HEK293T (cell line): ENCODE measurements at regions not wholly inside any gene's neighbourhood (a gene's known extent, or its start where the extent isn't known, plus 50 kb on each side); places are given as distances from the start of the nearest gene placed in this dataset.

Source experiments
- CTCF ChIA-PET: fragments of 350-600 bp; formaldehyde crosslinking; extraction: SDS; loops from one replicate; lab custom pipeline; 2021; ENCODE audit warnings: antibody characterized with exemption, inconsistent platforms; lab: Yijun Ruan, JAX
- POLR2A ChIA-PET: fragments of 350-600 bp; formaldehyde crosslinking; extraction: SDS; loops from one replicate; lab custom pipeline; 2020; ENCODE audit warnings: antibody characterized with exemption, inconsistent platforms; lab: Yijun Ruan, JAX
- DNase-seq: peaks from one replicate; pipeline ENCODE4 v3.0.0; 2012; ENCODE audit warnings: mixed read lengths; ENCODE audit errors: extremely low spot score
- ARNT ChIP-seq: fragments of 450-650 bp; IDR thresholded peaks from 2 replicates; pipeline ENCODE4 v1.6.1; 2017; ENCODE audit warnings: mild to moderate bottlenecking
- BHLHE40 ChIP-seq: fragments of 450-650 bp; IDR thresholded peaks from 2 replicates; pipeline ENCODE4 v1.6.1; 2016; ENCODE audit warnings: mild to moderate bottlenecking, moderate library complexity, borderline replicate concordance
- CTBP1 ChIP-seq: fragments of 450-650 bp; IDR thresholded peaks from 2 replicates; pipeline ENCODE4 v1.6.1; 2016; ENCODE audit warnings: borderline replicate concordance
- ELF4 ChIP-seq: fragments of 450-650 bp; IDR thresholded peaks from 2 replicates; pipeline ENCODE4 v1.6.1; 2017; ENCODE audit warnings: antibody characterized with exemption
- FOXA1 ChIP-seq: fragments of 450-650 bp; IDR thresholded peaks from 2 replicates; pipeline ENCODE4 v1.6.1; 2016; ENCODE audit warnings: mild to moderate bottlenecking
- FOXK2 ChIP-seq: fragments of 450-650 bp; IDR thresholded peaks from 2 replicates; pipeline ENCODE4 v1.6.1; 2016; ENCODE audit warnings: mild to moderate bottlenecking
- FOXM1 ChIP-seq: fragments of 450-650 bp; IDR thresholded peaks from 2 replicates; pipeline ENCODE4 v1.6.1; 2017; ENCODE audit warnings: mild to moderate bottlenecking, borderline replicate concordance
- HDGF ChIP-seq: fragments of 450-650 bp; IDR thresholded peaks from 2 replicates; pipeline ENCODE4 v1.6.1; 2017; ENCODE audit warnings: antibody characterized with exemption, borderline replicate concordance
- L3MBTL2 ChIP-seq: fragments of 450-650 bp; conservative IDR thresholded peaks from 2 replicates; pipeline ENCODE4 v1.6.1; 2016; ENCODE audit warnings: mild to moderate bottlenecking
- LEF1 ChIP-seq: fragments of 450-650 bp; IDR thresholded peaks from 2 replicates; pipeline ENCODE4 v1.6.1; 2017; ENCODE audit warnings: mild to moderate bottlenecking, borderline replicate concordance
- NFRKB ChIP-seq: fragments of 450-650 bp; IDR thresholded peaks from 2 replicates; pipeline ENCODE4 v1.6.1; 2016; ENCODE audit warnings: mild to moderate bottlenecking, moderate library complexity
- PKNOX1 ChIP-seq: fragments of 450-650 bp; IDR thresholded peaks from 2 replicates; pipeline ENCODE4 v1.6.1; 2016
- SP1 ChIP-seq: fragments of 450-650 bp; IDR thresholded peaks from 2 replicates; pipeline ENCODE4 v1.6.1; 2017
- SUZ12 ChIP-seq: fragments of 450-650 bp; IDR thresholded peaks from 2 replicates; pipeline ENCODE4 v1.6.1; 2016; ENCODE audit warnings: mild to moderate bottlenecking
- TARDBP ChIP-seq: fragments of 450-650 bp; IDR thresholded peaks from 2 replicates; pipeline ENCODE4 v1.6.1; 2016
- ZNF384 ChIP-seq: fragments of 450-650 bp; IDR thresholded peaks from 2 replicates; pipeline ENCODE4 v1.6.1; 2016

DNA sequence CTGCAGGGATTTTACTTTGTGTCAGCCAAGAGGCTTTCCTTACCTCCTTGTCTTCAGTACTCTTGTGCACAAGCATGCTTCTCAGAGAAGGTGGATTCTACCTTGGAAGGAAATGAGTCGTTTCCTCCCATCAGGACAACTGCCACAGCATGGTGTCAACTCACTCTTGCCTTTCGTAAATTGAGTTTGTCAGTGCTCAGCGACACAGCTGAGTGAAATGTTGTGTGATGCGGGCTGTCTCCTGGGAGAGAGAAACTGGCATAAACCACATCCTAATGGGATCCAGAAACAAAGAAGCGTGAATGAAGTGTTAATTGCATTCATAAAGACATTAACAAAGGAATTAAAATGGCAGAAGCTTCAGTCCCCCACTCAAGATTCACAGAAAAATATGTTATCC, 51.5 kb upstream of the SLC22A15 start:
- POLR2A ChIA-PET = no interaction called here
- no peak for TF ChIP-seq SUZ12
- no peak for TF ChIP-seq FOXK2
- no peak for TF ChIP-seq BHLHE40
- no peak for TF ChIP-seq NFRKB
- TF ChIP-seq ELF4 = no peak
- TF ChIP-seq HDGF = no peak
- TF ChIP-seq SP1 = no peak
- no peak for TF ChIP-seq ZNF384
- no peak for TF ChIP-seq TARDBP
- no peak for TF ChIP-seq ARNT
- TF ChIP-seq FOXM1 = no peak
- no peak for TF ChIP-seq CTBP1
- no peak for TF ChIP-seq FOXA1
- no peak for TF ChIP-seq L3MBTL2
- CTCF ChIA-PET = no interaction called here
- DNase-seq = no peak

- no peak for DNase-seq
- ChIA-PET POLR2A (no interaction called here), CTCF (no interaction called here)
- no peak for TF ChIP-seq FOXM1
- no peak for TF ChIP-seq CTBP1
- TF ChIP-seq SP1 = no peak
- TF ChIP-seq ARNT = no peak
- TF ChIP-seq FOXA1 = no peak
- TF ChIP-seq SUZ12 = no peak
- TF ChIP-seq PKNOX1 = no peak
- TF ChIP-seq HDGF = no peak
- TF ChIP-seq L3MBTL2 = no peak
- no peak for TF ChIP-seq LEF1
- no peak for TF ChIP-seq FOXK2
- TF ChIP-seq BHLHE40 = no peak
- no peak for TF ChIP-seq ZNF384
- TF ChIP-seq ELF4 = no peak
Observed at GRCh38 chr1:115925467-115925866, 50.8 kb upstream of the SLC22A15 start.
